Ishikawa (cell line): ENCODE measurements at regions not wholly inside any gene's neighbourhood (a gene's known extent, or its start where the extent isn't known, plus 50 kb on each side); places are given as distances from the start of the nearest gene placed in this dataset.

Experiments used
- CEBPB ChIP-seq: IDR thresholded peaks from 2 replicates; pipeline ENCODE4 v1.6.1; 2012
- CREB1 ChIP-seq: IDR thresholded peaks from 2 replicates; pipeline ENCODE4 v1.6.1; 2012; ENCODE audit warnings: low read depth
- EGR1 ChIP-seq: IDR thresholded peaks from 2 replicates; pipeline ENCODE4 v1.6.1; 2012
- EP300 ChIP-seq: IDR thresholded peaks from 2 replicates; pipeline ENCODE4 v1.6.1; 2012; ENCODE audit warnings: borderline replicate concordance
- FOXM1 ChIP-seq: IDR thresholded peaks from 2 replicates; pipeline ENCODE4 v1.6.1; 2012; ENCODE audit warnings: low read depth, borderline replicate concordance
- MAX ChIP-seq: IDR thresholded peaks from 2 replicates; pipeline ENCODE4 v1.6.1; 2012
- NFIC ChIP-seq: IDR thresholded peaks from 2 replicates; pipeline ENCODE4 v1.6.1; 2012
- RAD21 ChIP-seq: IDR thresholded peaks from 2 replicates; pipeline ENCODE4 v1.6.1; 2012; ENCODE audit warnings: low read depth
- REST ChIP-seq: IDR thresholded peaks from 2 replicates; pipeline ENCODE4 v1.6.1; 2012; ENCODE audit warnings: low read depth, mild to moderate bottlenecking
- TAF1 ChIP-seq: IDR thresholded peaks from 2 replicates; pipeline ENCODE4 v1.6.1; 2012; ENCODE audit warnings: low read depth, mild to moderate bottlenecking
- TCF12 ChIP-seq: IDR thresholded peaks from 2 replicates; pipeline ENCODE4 v1.6.1; 2012; ENCODE audit warnings: low read depth
- TEAD4 ChIP-seq: IDR thresholded peaks from 2 replicates; pipeline ENCODE4 v1.6.1; 2012
- USF1 ChIP-seq: IDR thresholded peaks from 2 replicates; pipeline ENCODE4 v1.6.1; 2012
- YY1 ChIP-seq: IDR thresholded peaks from 2 replicates; pipeline ENCODE4 v1.6.1; 2012; ENCODE audit warnings: low read depth
- ZBTB7A ChIP-seq: IDR thresholded peaks from 2 replicates; pipeline ENCODE4 v1.6.1; 2012; ENCODE audit warnings: low read depth

- TF ChIP-seq CREB1 (no peak), YY1 (no peak), TCF12 (no peak), EP300 (no peak), EGR1 (no peak), REST (no peak), USF1 (no peak), NFIC (no peak), CEBPB (no peak), TEAD4 (no peak), MAX (no peak), ZBTB7A (no peak), FOXM1 (no peak), TAF1 (no peak), RAD21 (no peak)
Observed at GRCh38 chr2:217242947-217243346, 383.1 kb upstream of the TNP1 start.

GRCh38 chr2:217231724-217232123 lies 371.9 kb upstream of the TNP1 start:
- TF ChIP-seq REST: no peak
- no peak for TF ChIP-seq USF1
- no peak for TF ChIP-seq ZBTB7A
- TF ChIP-seq CREB1: no peak
- TF ChIP-seq TAF1: no peak
- TF ChIP-seq RAD21: no peak
- no peak for TF ChIP-seq TCF12
- TF ChIP-seq CEBPB: no peak
- TF ChIP-seq EP300: no peak
- no peak for TF ChIP-seq TEAD4

GRCh38 chr2:217231212-217231611 lies 371.3 kb upstream of the TNP1 start:
- TF ChIP-seq TAF1 (no peak), TCF12 (no peak), REST (no peak), TEAD4 (peak; percentile 16; the same call in 1 of the 2 replicates), CREB1 (no peak)

GRCh38 chr2:217228732-217229131 lies 368.9 kb upstream of the TNP1 start:
- no peak for TF ChIP-seq USF1
- TF ChIP-seq TAF1: no peak
- no peak for TF ChIP-seq TEAD4
- no peak for TF ChIP-seq TCF12
- no peak for TF ChIP-seq NFIC
- TF ChIP-seq CREB1: no peak
- TF ChIP-seq EGR1: no peak
- TF ChIP-seq MAX: no peak
- TF ChIP-seq EP300: no peak
- TF ChIP-seq YY1: no peak
- TF ChIP-seq RAD21: no peak
- TF ChIP-seq FOXM1: no peak
- TF ChIP-seq CEBPB: no peak
- TF ChIP-seq REST: no peak
- no peak for TF ChIP-seq ZBTB7A
